Liver (tissue), 8 donors: ENCODE measurements at regions not wholly inside any gene's neighbourhood (a gene's known extent, or its start where the extent isn't known, plus 50 kb on each side); places are given as distances from the start of the nearest gene placed in this dataset.

Experiments used
- DNase-seq: peaks from one replicate; pipeline ENCODE4 v3.0.0-alpha.2; 2017; ENCODE audit warnings: low spot score
- H3K27ac ChIP-seq, 2 donors: one replicate each; pipeline ENCODE4 v1.7.0; 2013; ENCODE audit warnings: inconsistent platforms in 2 of 2, low read length in 2 of 2, control low read depth in 1 of 2, low read depth in 1 of 2, mild to moderate bottlenecking in 1 of 2
- H3K27me3 ChIP-seq, 4 donors: one replicate each; pipeline versions ENCODE4 v1.6.1 to v1.7.0; 2013; ENCODE audit warnings: low read length in 3 of 4, inconsistent platforms in 1 of 4, mild to moderate bottlenecking in 1 of 4, moderate library complexity in 1 of 4; ENCODE audit not compliant: control insufficient read depth in 4 of 4, insufficient read depth in 4 of 4
- H3K36me3 ChIP-seq, 4 donors: one replicate each; pipeline versions ENCODE4 v1.6.1 to v1.7.0; 2013; ENCODE audit warnings: low read length in 3 of 4, mild to moderate bottlenecking in 3 of 4, low read depth in 1 of 4, moderate library complexity in 1 of 4; ENCODE audit not compliant: control insufficient read depth in 4 of 4, insufficient read depth in 3 of 4
- H3K4me1 ChIP-seq, 4 donors: one replicate each; pipeline versions ENCODE4 v1.6.1 to v1.7.0; 2013; ENCODE audit warnings: low read length in 3 of 4, mild to moderate bottlenecking in 3 of 4, moderate library complexity in 1 of 4; ENCODE audit not compliant: control insufficient read depth in 4 of 4, insufficient read depth in 4 of 4
- H3K4me3 ChIP-seq, 3 donors: one replicate each; pipeline versions ENCODE4 v1.6.1 to v1.7.0; 2013; ENCODE audit warnings: low read length in 3 of 3, control low read depth in 1 of 3, low read depth in 1 of 3, mild to moderate bottlenecking in 1 of 3
- H3K9ac ChIP-seq, 2 donors: one replicate each; pipeline ENCODE4 v1.7.0; 2013; ENCODE audit warnings: low read length in 2 of 2, mild to moderate bottlenecking in 2 of 2, moderate library complexity in 2 of 2, control low read depth in 1 of 2, low read depth in 1 of 2
- H3K9me3 ChIP-seq, 4 donors: one replicate each; pipeline versions ENCODE4 v1.6.1 to v1.7.0; 2013; ENCODE audit warnings: low read length in 3 of 4; ENCODE audit not compliant: control insufficient read depth in 4 of 4
- CTCF ChIP-seq: fragments of 150-350 bp; IDR thresholded peaks from 2 replicates; pipeline ENCODE4 v1.5.1; 2017; ENCODE audit warnings: improper control_type of control experiment, low read depth, low read length; ENCODE audit not compliant: missing input control
- EGR1 ChIP-seq, 2 donors: IDR thresholded peaks; 2 replicates each; pipeline ENCODE4 v1.6.1; 2016 to 2018; ENCODE audit warnings: antibody characterized with exemption in 2 of 2, low read depth in 2 of 2
- FOXA2 ChIP-seq: IDR thresholded peaks from 2 replicates; pipeline ENCODE4 v1.6.1; 2016; ENCODE audit warnings: antibody characterized with exemption
- GABPA ChIP-seq, 2 donors: IDR thresholded peaks in 1 of 2; conservative IDR thresholded peaks in 1 of 2; 2 replicates each; pipeline ENCODE4 v1.6.1; 2016; ENCODE audit warnings: antibody characterized with exemption in 2 of 2, mild to moderate bottlenecking in 1 of 2, moderate library complexity in 1 of 2
- HNF4A ChIP-seq, 2 donors: conservative IDR thresholded peaks; 2 replicates each; pipeline ENCODE4 v1.6.1; 2016; ENCODE audit warnings: antibody characterized with exemption in 2 of 2, mild to moderate bottlenecking in 2 of 2
- HNF4G ChIP-seq: IDR thresholded peaks from 2 replicates; pipeline ENCODE4 v1.6.1; 2016; ENCODE audit warnings: antibody characterized with exemption
- RXRA ChIP-seq, 2 donors: IDR thresholded peaks; 2 replicates each; pipeline ENCODE4 v1.6.1; 2017 to 2018; ENCODE audit warnings: antibody characterized with exemption in 2 of 2, mild to moderate bottlenecking in 1 of 2
- SP1 ChIP-seq: IDR thresholded peaks from 2 replicates; pipeline ENCODE4 v1.6.1; 2018; ENCODE audit warnings: antibody characterized with exemption, mild to moderate bottlenecking
- YY1 ChIP-seq: IDR thresholded peaks from 2 replicates; pipeline ENCODE4 v1.6.1; 2016; ENCODE audit warnings: antibody characterized with exemption, mild to moderate bottlenecking
- WGBS: extraction: QIAGEN DNeasy Blood & Tissue Kit; methylation state at CpG from one replicate; pipeline ENCODE4 v1.1.7; 2013; 5-methylcytosine and 5-hydroxymethylcytosine counted together
- TF ChIP-seq, protein P1 (sequence below): IDR thresholded peaks from 2 replicates; pipeline ENCODE4 v1.6.1; 2016; ENCODE audit warnings: antibody characterized with exemption, mild to moderate bottlenecking
- TF ChIP-seq, protein P2 (sequence below): IDR thresholded peaks from 2 replicates; pipeline ENCODE4 v1.6.1; 2016; ENCODE audit warnings: antibody characterized with exemption
- TF ChIP-seq, protein P3 (sequence below): IDR thresholded peaks from 2 replicates; pipeline ENCODE4 v1.6.1; 2016; ENCODE audit warnings: antibody characterized with exemption
- donor health status: healthy.
- donor health status: healthy.
- donor health status: healthy.
- donor health status: healthy.
- donor health status: healthy.

DNA sequence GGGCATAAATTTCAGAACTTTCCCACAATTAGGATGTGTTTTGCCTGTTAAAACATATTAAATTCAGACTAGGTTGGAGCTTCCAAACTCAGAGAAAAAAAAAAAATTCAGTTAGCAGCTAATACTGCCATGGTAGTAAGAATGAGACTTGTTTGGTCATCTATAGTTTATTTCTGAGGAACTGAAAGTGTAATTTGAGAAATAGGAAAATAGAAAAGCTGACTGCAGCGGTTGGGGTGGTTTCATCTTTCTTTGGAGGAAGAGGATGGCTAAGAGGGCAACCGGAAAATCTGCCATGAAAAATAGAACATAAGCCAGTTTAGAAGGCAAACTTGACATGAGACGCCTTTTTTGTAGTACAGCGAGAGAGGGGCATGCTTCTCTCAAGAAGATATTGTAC, 371.2 kb upstream of the ROBO2 start (continued):
- TF ChIP-seq, protein P1, sequence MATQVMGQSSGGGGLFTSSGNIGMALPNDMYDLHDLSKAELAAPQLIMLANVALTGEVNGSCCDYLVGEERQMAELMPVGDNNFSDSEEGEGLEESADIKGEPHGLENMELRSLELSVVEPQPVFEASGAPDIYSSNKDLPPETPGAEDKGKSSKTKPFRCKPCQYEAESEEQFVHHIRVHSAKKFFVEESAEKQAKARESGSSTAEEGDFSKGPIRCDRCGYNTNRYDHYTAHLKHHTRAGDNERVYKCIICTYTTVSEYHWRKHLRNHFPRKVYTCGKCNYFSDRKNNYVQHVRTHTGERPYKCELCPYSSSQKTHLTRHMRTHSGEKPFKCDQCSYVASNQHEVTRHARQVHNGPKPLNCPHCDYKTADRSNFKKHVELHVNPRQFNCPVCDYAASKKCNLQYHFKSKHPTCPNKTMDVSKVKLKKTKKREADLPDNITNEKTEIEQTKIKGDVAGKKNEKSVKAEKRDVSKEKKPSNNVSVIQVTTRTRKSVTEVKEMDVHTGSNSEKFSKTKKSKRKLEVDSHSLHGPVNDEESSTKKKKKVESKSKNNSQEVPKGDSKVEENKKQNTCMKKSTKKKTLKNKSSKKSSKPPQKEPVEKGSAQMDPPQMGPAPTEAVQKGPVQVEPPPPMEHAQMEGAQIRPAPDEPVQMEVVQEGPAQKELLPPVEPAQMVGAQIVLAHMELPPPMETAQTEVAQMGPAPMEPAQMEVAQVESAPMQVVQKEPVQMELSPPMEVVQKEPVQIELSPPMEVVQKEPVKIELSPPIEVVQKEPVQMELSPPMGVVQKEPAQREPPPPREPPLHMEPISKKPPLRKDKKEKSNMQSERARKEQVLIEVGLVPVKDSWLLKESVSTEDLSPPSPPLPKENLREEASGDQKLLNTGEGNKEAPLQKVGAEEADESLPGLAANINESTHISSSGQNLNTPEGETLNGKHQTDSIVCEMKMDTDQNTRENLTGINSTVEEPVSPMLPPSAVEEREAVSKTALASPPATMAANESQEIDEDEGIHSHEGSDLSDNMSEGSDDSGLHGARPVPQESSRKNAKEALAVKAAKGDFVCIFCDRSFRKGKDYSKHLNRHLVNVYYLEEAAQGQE, result no peak
- TF ChIP-seq HNF4G (no peak), GABPA (IDR thresholded peaks at IDR 0.05 in 1 of 2, conservative IDR thresholded peaks at IDR 0.05 in 1 of 2) (no peak)
- TF ChIP-seq, protein P2, sequence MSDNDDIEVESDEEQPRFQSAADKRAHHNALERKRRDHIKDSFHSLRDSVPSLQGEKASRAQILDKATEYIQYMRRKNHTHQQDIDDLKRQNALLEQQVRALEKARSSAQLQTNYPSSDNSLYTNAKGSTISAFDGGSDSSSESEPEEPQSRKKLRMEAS, result no peak

DNA sequence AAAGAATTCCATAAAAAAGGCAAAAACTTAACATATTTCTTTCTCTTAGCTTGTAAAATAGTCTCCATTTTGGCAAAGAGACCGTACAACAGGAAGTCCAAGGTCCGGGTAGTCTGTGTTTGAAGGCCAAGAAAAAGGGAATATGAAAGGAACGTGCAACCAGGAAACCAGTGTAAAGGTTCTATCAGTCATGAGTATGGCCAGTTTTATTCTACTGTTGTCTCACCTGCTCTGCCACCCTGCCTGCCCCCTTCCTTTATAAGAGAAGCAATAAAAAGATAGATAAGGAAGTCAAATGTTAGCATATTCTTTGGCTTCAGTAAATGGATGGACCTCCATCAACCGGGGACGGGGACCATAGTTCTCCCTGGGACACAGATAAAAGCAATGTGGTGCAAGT, 370.6 kb upstream of the ROBO2 start:
- Histone ChIP-seq H3K4me3 (no peak overlapping the region), H3K36me3 (no peaks in the 10 kb centered on the region), H3K27ac (no peak overlapping the region), H3K9me3 (no peaks in the 10 kb centered on the region), H3K9ac (no peak overlapping the region), H3K4me1 (no peaks in the 10 kb centered on the region), H3K27me3 (no peaks in the 10 kb centered on the region)
- no peak for DNase-seq
- TF ChIP-seq, protein P1, result no peak
- no peak for TF ChIP-seq HNF4A (conservative IDR thresholded peaks at IDR 0.05)
- no peak for TF ChIP-seq RXRA (IDR thresholded peaks at IDR 0.05)
- TF ChIP-seq CTCF, result no peak
- TF ChIP-seq EGR1 (IDR thresholded peaks at IDR 0.05; ENCODE audit: low read depth in 2 of 2), result no peak
- TF ChIP-seq YY1, result no peak
- no peak for TF ChIP-seq SP1
- TF ChIP-seq, protein P3, sequence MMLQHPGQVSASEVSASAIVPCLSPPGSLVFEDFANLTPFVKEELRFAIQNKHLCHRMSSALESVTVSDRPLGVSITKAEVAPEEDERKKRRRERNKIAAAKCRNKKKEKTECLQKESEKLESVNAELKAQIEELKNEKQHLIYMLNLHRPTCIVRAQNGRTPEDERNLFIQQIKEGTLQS, result no peak
- no peak for TF ChIP-seq FOXA2
- WGBS, result 65% methylated on average over 5 of the region's 5 CpGs
